ENCODE measurements at regions not wholly inside any gene's neighbourhood (a gene's known extent, or its start where the extent isn't known, plus 50 kb on each side); places are given as distances from the start of the nearest gene placed in this dataset.

- H3K4me1 Mint-ChIP-seq: peaks cover 49% of the 10 kb centered on the region
Observed at GRCh38 chr13:50365408-50366391, 350.5 kb downstream of the KCNRG start.

GRCh38 chr13:50366488-50367174 lies 351.4 kb downstream of the KCNRG start:
- ATAC-seq (replicated peaks; ENCODE audit: extremely low read depth, poor library complexity, severe bottlenecking): peak; percentile 24
- DNase-seq (ENCODE audit: low spot score in 2 of 2): no peak

More at GRCh38 chr13:50365408-50366391, 350.5 kb downstream of the KCNRG start:
- Mint-ChIP-seq H3K27me3 (no peaks in the 10 kb centered on the region), H3K36me3 (ENCODE audit: insufficient read depth) (peaks cover 4% of the 10 kb centered on the region), H3K9me3 (peaks cover 5% of the 10 kb centered on the region), H3K4me3 (peak overlapping the region; percentile 67), H3K27ac (ENCODE audit: low read depth) (peak overlapping the region; percentile 90)
- DNase-seq (ENCODE audit: low spot score in 2 of 2): peak in 1 of 2 donors; percentile 25
- peak; percentile 84 for ATAC-seq (replicated peaks; ENCODE audit: extremely low read depth, poor library complexity, severe bottlenecking)

GRCh38 chr13:50369646-50370045 lies 354.4 kb downstream of the KCNRG start:
- Mint-ChIP-seq H3K9me3 (peaks cover 5% of the 10 kb centered on the region), H3K4me3 (no peak overlapping the region), H3K27ac (ENCODE audit: low read depth) (no peak overlapping the region), H3K36me3 (ENCODE audit: insufficient read depth) (peaks cover 2% of the 10 kb centered on the region), H3K4me1 (peaks cover 37% of the 10 kb centered on the region), H3K27me3 (no peaks in the 10 kb centered on the region)
- DNase-seq (ENCODE audit: low spot score in 2 of 2) (no peak), ATAC-seq (replicated peaks; ENCODE audit: extremely low read depth, poor library complexity, severe bottlenecking) (no peak)

More at GRCh38 chr13:50366488-50367174, 351.4 kb downstream of the KCNRG start:
- Mint-ChIP-seq H3K4me3 (peak overlapping the region; percentile 67), H3K27ac (ENCODE audit: low read depth) (peak overlapping the region; percentile 90), H3K36me3 (ENCODE audit: insufficient read depth) (peaks cover 2% of the 10 kb centered on the region), H3K4me1 (peaks cover 42% of the 10 kb centered on the region), H3K27me3 (no peaks in the 10 kb centered on the region), H3K9me3 (peaks cover 5% of the 10 kb centered on the region)

- Mint-ChIP-seq H3K27me3 (no peaks in the 10 kb centered on the region), H3K4me3 (no peak overlapping the region), H3K27ac (ENCODE audit: low read depth) (peak overlapping the region; percentile 29), H3K36me3 (ENCODE audit: insufficient read depth) (peaks cover 2% of the 10 kb centered on the region), H3K9me3 (peaks cover 5% of the 10 kb centered on the region), H3K4me1 (peaks cover 29% of the 10 kb centered on the region)
- DNase-seq (ENCODE audit: low spot score in 2 of 2) (no peak), ATAC-seq (replicated peaks; ENCODE audit: extremely low read depth, poor library complexity, severe bottlenecking) (no peak)
Observed at GRCh38 chr13:50370303-50370950, 355.2 kb downstream of the KCNRG start.

GRCh38 chr13:50374517-50374916 lies 359.3 kb downstream of the KCNRG start:
- no peak overlapping the region for H3K27ac Mint-ChIP-seq (ENCODE audit: low read depth)
- H3K4me3 Mint-ChIP-seq: no peak overlapping the region
- H3K27me3 Mint-ChIP-seq: no peaks in the 10 kb centered on the region
- no peaks in the 10 kb centered on the region for H3K36me3 Mint-ChIP-seq (ENCODE audit: insufficient read depth)
- H3K9me3 Mint-ChIP-seq: no peaks in the 10 kb centered on the region
- peaks cover 10% of the 10 kb centered on the region for H3K4me1 Mint-ChIP-seq
- ATAC-seq (replicated peaks; ENCODE audit: extremely low read depth, poor library complexity, severe bottlenecking) (no peak), DNase-seq (ENCODE audit: low spot score in 2 of 2) (no peak)

- Mint-ChIP-seq H3K4me3 (no peak overlapping the region), H3K27me3 (no peaks in the 10 kb centered on the region), H3K27ac (ENCODE audit: low read depth) (no peak overlapping the region)
Observed at GRCh38 chr13:50375792-50376191, 360.5 kb downstream of the KCNRG start.

GRCh38 chr13:50376895-50377575 lies 361.8 kb downstream of the KCNRG start:
- ATAC-seq (replicated peaks; ENCODE audit: extremely low read depth, poor library complexity, severe bottlenecking) (no peak), DNase-seq (ENCODE audit: low spot score in 2 of 2) (no peak)
- Mint-ChIP-seq H3K4me1 (no peaks in the 10 kb centered on the region), H3K27ac (ENCODE audit: low read depth) (no peak overlapping the region), H3K36me3 (ENCODE audit: insufficient read depth) (no peaks in the 10 kb centered on the region), H3K4me3 (no peak overlapping the region), H3K27me3 (no peaks in the 10 kb centered on the region), H3K9me3 (no peaks in the 10 kb centered on the region)

More at GRCh38 chr13:50375792-50376191, 360.5 kb downstream of the KCNRG start:
- peaks cover 1% of the 10 kb centered on the region for H3K4me1 Mint-ChIP-seq
- no peaks in the 10 kb centered on the region for H3K9me3 Mint-ChIP-seq
- DNase-seq (ENCODE audit: low spot score in 2 of 2) (no peak), ATAC-seq (replicated peaks; ENCODE audit: extremely low read depth, poor library complexity, severe bottlenecking) (no peak)
- H3K36me3 Mint-ChIP-seq (ENCODE audit: insufficient read depth): no peaks in the 10 kb centered on the region

- Mint-ChIP-seq H3K4me1 (no peaks in the 10 kb centered on the region), H3K9me3 (no peaks in the 10 kb centered on the region), H3K4me3 (no peak overlapping the region)
Observed at GRCh38 chr13:50377726-50378270, 362.6 kb downstream of the KCNRG start.

GRCh38 chr13:50378509-50379044 lies 363.3 kb downstream of the KCNRG start:
- Mint-ChIP-seq H3K9me3 (no peaks in the 10 kb centered on the region), H3K36me3 (ENCODE audit: insufficient read depth) (no peaks in the 10 kb centered on the region), H3K27ac (ENCODE audit: low read depth) (no peak overlapping the region), H3K4me3 (no peak overlapping the region), H3K4me1 (no peaks in the 10 kb centered on the region), H3K27me3 (no peaks in the 10 kb centered on the region)
- DNase-seq (ENCODE audit: low spot score in 2 of 2): no peak
- ATAC-seq (replicated peaks; ENCODE audit: extremely low read depth, poor library complexity, severe bottlenecking): no peak

More at GRCh38 chr13:50377726-50378270, 362.6 kb downstream of the KCNRG start:
- no peak for DNase-seq (ENCODE audit: low spot score in 2 of 2)
- ATAC-seq (replicated peaks; ENCODE audit: extremely low read depth, poor library complexity, severe bottlenecking): no peak
- Mint-ChIP-seq H3K27ac (ENCODE audit: low read depth) (no peak overlapping the region), H3K36me3 (ENCODE audit: insufficient read depth) (no peaks in the 10 kb centered on the region), H3K27me3 (no peaks in the 10 kb centered on the region)

GRCh38 chr13:50379584-50379983 lies 364.3 kb downstream of the KCNRG start:
- H3K9me3 Mint-ChIP-seq: no peaks in the 10 kb centered on the region
- no peak overlapping the region for H3K27ac Mint-ChIP-seq (ENCODE audit: low read depth)
- H3K36me3 Mint-ChIP-seq (ENCODE audit: insufficient read depth): peaks cover 2% of the 10 kb centered on the region
- DNase-seq (ENCODE audit: low spot score in 2 of 2) (no peak), ATAC-seq (replicated peaks; ENCODE audit: extremely low read depth, poor library complexity, severe bottlenecking) (no peak)
- no peak overlapping the region for H3K4me3 Mint-ChIP-seq
- peaks cover 8% of the 10 kb centered on the region for H3K4me1 Mint-ChIP-seq
- no peaks in the 10 kb centered on the region for H3K27me3 Mint-ChIP-seq

- ATAC-seq (replicated peaks; ENCODE audit: extremely low read depth, poor library complexity, severe bottlenecking) (no peak), DNase-seq (ENCODE audit: low spot score in 2 of 2) (no peak)
- Mint-ChIP-seq H3K4me1 (peaks cover 15% of the 10 kb centered on the region), H3K27ac (ENCODE audit: low read depth) (no peak overlapping the region), H3K27me3 (no peaks in the 10 kb centered on the region), H3K9me3 (no peaks in the 10 kb centered on the region), H3K36me3 (ENCODE audit: insufficient read depth) (peaks cover 2% of the 10 kb centered on the region), H3K4me3 (no peak overlapping the region)
Observed at GRCh38 chr13:50380905-50381304, 365.7 kb downstream of the KCNRG start.

All from central memory CD8-positive, alpha-beta T cell (primary cell).